ENCODE measurements at regions not wholly inside any gene's neighbourhood (a gene's known extent, or its start where the extent isn't known, plus 50 kb on each side); places are given as distances from the start of the nearest gene placed in this dataset.

GRCh38 chrX:73932522-73932921 lies 80.0 kb upstream of the XIST start:
- TF ChIP-seq, protein P1, sequence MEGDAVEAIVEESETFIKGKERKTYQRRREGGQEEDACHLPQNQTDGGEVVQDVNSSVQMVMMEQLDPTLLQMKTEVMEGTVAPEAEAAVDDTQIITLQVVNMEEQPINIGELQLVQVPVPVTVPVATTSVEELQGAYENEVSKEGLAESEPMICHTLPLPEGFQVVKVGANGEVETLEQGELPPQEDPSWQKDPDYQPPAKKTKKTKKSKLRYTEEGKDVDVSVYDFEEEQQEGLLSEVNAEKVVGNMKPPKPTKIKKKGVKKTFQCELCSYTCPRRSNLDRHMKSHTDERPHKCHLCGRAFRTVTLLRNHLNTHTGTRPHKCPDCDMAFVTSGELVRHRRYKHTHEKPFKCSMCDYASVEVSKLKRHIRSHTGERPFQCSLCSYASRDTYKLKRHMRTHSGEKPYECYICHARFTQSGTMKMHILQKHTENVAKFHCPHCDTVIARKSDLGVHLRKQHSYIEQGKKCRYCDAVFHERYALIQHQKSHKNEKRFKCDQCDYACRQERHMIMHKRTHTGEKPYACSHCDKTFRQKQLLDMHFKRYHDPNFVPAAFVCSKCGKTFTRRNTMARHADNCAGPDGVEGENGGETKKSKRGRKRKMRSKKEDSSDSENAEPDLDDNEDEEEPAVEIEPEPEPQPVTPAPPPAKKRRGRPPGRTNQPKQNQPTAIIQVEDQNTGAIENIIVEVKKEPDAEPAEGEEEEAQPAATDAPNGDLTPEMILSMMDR (IDR thresholded peaks at IDR 0.05) = no peak
- TF ChIP-seq POLR2AphosphoS5 (IDR thresholded peaks at IDR 0.05; ENCODE audit: insufficient read depth in 1 of 2, low read depth in 1 of 2) = no peak
